ENCODE measurements at regions not wholly inside any gene's neighbourhood (a gene's known extent, or its start where the extent isn't known, plus 50 kb on each side); places are given as distances from the start of the nearest gene placed in this dataset.
A peak's percentile ranks its signal among the peaks of the same experiment; 100 is the strongest.

- H3K79me2 ChIP-seq (ENCODE audit: control insufficient read depth, insufficient read depth, low read length, unreplicated experiment) = no peaks in the 10 kb centered on the region
- peaks cover 36% of the 10 kb centered on the region for H3K4me1 ChIP-seq (ENCODE audit: control insufficient read depth, insufficient read depth, low read length, unreplicated experiment)
- no peak overlapping the region for H3K27ac ChIP-seq (ENCODE audit: low read depth, low read length)
- H3K36me3 ChIP-seq (ENCODE audit: insufficient read depth, low read length) = no peaks in the 10 kb centered on the region
- H3K27me3 ChIP-seq (ENCODE audit: insufficient read depth, low read length) = no peaks in the 10 kb centered on the region
- H2AFZ ChIP-seq (ENCODE audit: low read length, unreplicated experiment) = no peak overlapping the region
- H3K4me3 ChIP-seq (ENCODE audit: low read depth, low read length) = no peak overlapping the region
These were observed 145.8 kb upstream of the PAPPA start for GRCh38 chr9:116007824-116008223.

GRCh38 chr9:116008278-116008677 lies 145.3 kb upstream of the PAPPA start:
- no peak overlapping the region for H3K4me3 ChIP-seq (ENCODE audit: low read depth, low read length)
- H2AFZ ChIP-seq (ENCODE audit: low read length, unreplicated experiment) = no peak overlapping the region
- H3K79me2 ChIP-seq (ENCODE audit: control insufficient read depth, insufficient read depth, low read length, unreplicated experiment) = no peaks in the 10 kb centered on the region
- no peaks in the 10 kb centered on the region for H3K27me3 ChIP-seq (ENCODE audit: insufficient read depth, low read length)
- peaks cover 34% of the 10 kb centered on the region for H3K4me1 ChIP-seq (ENCODE audit: control insufficient read depth, insufficient read depth, low read length, unreplicated experiment)
- no peaks in the 10 kb centered on the region for H3K36me3 ChIP-seq (ENCODE audit: insufficient read depth, low read length)
- no peak overlapping the region for H3K27ac ChIP-seq (ENCODE audit: low read depth, low read length)

- Histone ChIP-seq H3K27me3 (ENCODE audit: insufficient read depth, low read length) (no peaks in the 10 kb centered on the region), H3K4me1 (ENCODE audit: control insufficient read depth, insufficient read depth, low read length, unreplicated experiment) (peaks cover 23% of the 10 kb centered on the region), H3K79me2 (ENCODE audit: control insufficient read depth, insufficient read depth, low read length, unreplicated experiment) (no peaks in the 10 kb centered on the region), H3K27ac (ENCODE audit: low read depth, low read length) (no peak overlapping the region), H3K36me3 (ENCODE audit: insufficient read depth, low read length) (no peaks in the 10 kb centered on the region), H3K4me3 (ENCODE audit: low read depth, low read length) (no peak overlapping the region), H2AFZ (ENCODE audit: low read length, unreplicated experiment) (no peak overlapping the region)
These were observed 144.2 kb upstream of the PAPPA start for GRCh38 chr9:116009420-116009819.

- H3K4me3 ChIP-seq (ENCODE audit: low read depth, low read length) = no peak overlapping the region
These were observed 137.7 kb upstream of the PAPPA start for GRCh38 chr9:116015855-116016254.

GRCh38 chr9:116020146-116020545 lies 133.4 kb upstream of the PAPPA start:
- H3K4me3 ChIP-seq (ENCODE audit: low read depth, low read length) = no peak overlapping the region
- H3K27ac ChIP-seq (ENCODE audit: low read depth, low read length) = no peak overlapping the region
- H3K27me3 ChIP-seq (ENCODE audit: insufficient read depth, low read length) = no peaks in the 10 kb centered on the region
- no peaks in the 10 kb centered on the region for H3K36me3 ChIP-seq (ENCODE audit: insufficient read depth, low read length)
- no peaks in the 10 kb centered on the region for H3K79me2 ChIP-seq (ENCODE audit: control insufficient read depth, insufficient read depth, low read length, unreplicated experiment)
- H2AFZ ChIP-seq (ENCODE audit: low read length, unreplicated experiment) = no peak overlapping the region
- H3K4me1 ChIP-seq (ENCODE audit: control insufficient read depth, insufficient read depth, low read length, unreplicated experiment) = no peaks in the 10 kb centered on the region

More at GRCh38 chr9:116015855-116016254, 137.7 kb upstream of the PAPPA start:
- Histone ChIP-seq H2AFZ (ENCODE audit: low read length, unreplicated experiment) (no peak overlapping the region), H3K27me3 (ENCODE audit: insufficient read depth, low read length) (no peaks in the 10 kb centered on the region), H3K4me1 (ENCODE audit: control insufficient read depth, insufficient read depth, low read length, unreplicated experiment) (no peaks in the 10 kb centered on the region), H3K79me2 (ENCODE audit: control insufficient read depth, insufficient read depth, low read length, unreplicated experiment) (no peaks in the 10 kb centered on the region), H3K27ac (ENCODE audit: low read depth, low read length) (no peak overlapping the region), H3K36me3 (ENCODE audit: insufficient read depth, low read length) (no peaks in the 10 kb centered on the region)

GRCh38 chr9:116020801-116021200 lies 132.8 kb upstream of the PAPPA start:
- Histone ChIP-seq H3K36me3 (ENCODE audit: insufficient read depth, low read length) (no peaks in the 10 kb centered on the region), H3K27ac (ENCODE audit: low read depth, low read length) (no peak overlapping the region)

GRCh38 chr9:116027096-116027495 lies 126.5 kb upstream of the PAPPA start:
- Histone ChIP-seq H3K27me3 (ENCODE audit: insufficient read depth, low read length) (no peaks in the 10 kb centered on the region), H3K36me3 (ENCODE audit: insufficient read depth, low read length) (peaks cover 13% of the 10 kb centered on the region), H2AFZ (ENCODE audit: low read length, unreplicated experiment) (peak overlapping the region; percentile 62), H3K27ac (ENCODE audit: low read depth, low read length) (peak overlapping the region; percentile 89), H3K4me1 (ENCODE audit: control insufficient read depth, insufficient read depth, low read length, unreplicated experiment) (peaks cover 12% of the 10 kb centered on the region), H3K4me3 (ENCODE audit: low read depth, low read length) (no peak overlapping the region), H3K79me2 (ENCODE audit: control insufficient read depth, insufficient read depth, low read length, unreplicated experiment) (no peaks in the 10 kb centered on the region)

More at GRCh38 chr9:116020801-116021200, 132.8 kb upstream of the PAPPA start:
- Histone ChIP-seq H2AFZ (ENCODE audit: low read length, unreplicated experiment) (no peak overlapping the region), H3K4me3 (ENCODE audit: low read depth, low read length) (no peak overlapping the region), H3K79me2 (ENCODE audit: control insufficient read depth, insufficient read depth, low read length, unreplicated experiment) (no peaks in the 10 kb centered on the region), H3K4me1 (ENCODE audit: control insufficient read depth, insufficient read depth, low read length, unreplicated experiment) (no peaks in the 10 kb centered on the region), H3K27me3 (ENCODE audit: insufficient read depth, low read length) (no peaks in the 10 kb centered on the region)

GRCh38 chr9:116027511-116027910 lies 126.1 kb upstream of the PAPPA start:
- H3K36me3 ChIP-seq (ENCODE audit: insufficient read depth, low read length) = peaks cover 13% of the 10 kb centered on the region
- H3K4me1 ChIP-seq (ENCODE audit: control insufficient read depth, insufficient read depth, low read length, unreplicated experiment) = peaks cover 12% of the 10 kb centered on the region
- H3K27ac ChIP-seq (ENCODE audit: low read depth, low read length) = peak overlapping the region; percentile 89
- H3K27me3 ChIP-seq (ENCODE audit: insufficient read depth, low read length) = no peaks in the 10 kb centered on the region
- no peak overlapping the region for H3K4me3 ChIP-seq (ENCODE audit: low read depth, low read length)
- no peaks in the 10 kb centered on the region for H3K79me2 ChIP-seq (ENCODE audit: control insufficient read depth, insufficient read depth, low read length, unreplicated experiment)
- peak overlapping the region; percentile 62 for H2AFZ ChIP-seq (ENCODE audit: low read length, unreplicated experiment)

- Histone ChIP-seq H2AFZ (ENCODE audit: low read length, unreplicated experiment) (peak overlapping the region; percentile 62), H3K36me3 (ENCODE audit: insufficient read depth, low read length) (peaks cover 13% of the 10 kb centered on the region), H3K79me2 (ENCODE audit: control insufficient read depth, insufficient read depth, low read length, unreplicated experiment) (no peaks in the 10 kb centered on the region), H3K27ac (ENCODE audit: low read depth, low read length) (peak overlapping the region; percentile 89), H3K27me3 (ENCODE audit: insufficient read depth, low read length) (no peaks in the 10 kb centered on the region), H3K4me1 (ENCODE audit: control insufficient read depth, insufficient read depth, low read length, unreplicated experiment) (peaks cover 12% of the 10 kb centered on the region), H3K4me3 (ENCODE audit: low read depth, low read length) (no peak overlapping the region)
These were observed 125.6 kb upstream of the PAPPA start for GRCh38 chr9:116027951-116028350.

- H2AFZ ChIP-seq (ENCODE audit: low read length, unreplicated experiment) = no peak overlapping the region
- no peak overlapping the region for H3K27ac ChIP-seq (ENCODE audit: low read depth, low read length)
- no peaks in the 10 kb centered on the region for H3K27me3 ChIP-seq (ENCODE audit: insufficient read depth, low read length)
These were observed 123.1 kb upstream of the PAPPA start for GRCh38 chr9:116030517-116030916.

GRCh38 chr9:116032683-116033440 lies 120.7 kb upstream of the PAPPA start:
- Histone ChIP-seq H3K36me3 (ENCODE audit: insufficient read depth, low read length) (peaks cover 13% of the 10 kb centered on the region), H3K4me1 (ENCODE audit: control insufficient read depth, insufficient read depth, low read length, unreplicated experiment) (peaks cover 3% of the 10 kb centered on the region), H3K27me3 (ENCODE audit: insufficient read depth, low read length) (no peaks in the 10 kb centered on the region), H3K4me3 (ENCODE audit: low read depth, low read length) (no peak overlapping the region), H3K27ac (ENCODE audit: low read depth, low read length) (no peak overlapping the region), H2AFZ (ENCODE audit: low read length, unreplicated experiment) (no peak overlapping the region), H3K79me2 (ENCODE audit: control insufficient read depth, insufficient read depth, low read length, unreplicated experiment) (no peaks in the 10 kb centered on the region)

More at GRCh38 chr9:116030517-116030916, 123.1 kb upstream of the PAPPA start:
- Histone ChIP-seq H3K79me2 (ENCODE audit: control insufficient read depth, insufficient read depth, low read length, unreplicated experiment) (no peaks in the 10 kb centered on the region), H3K4me3 (ENCODE audit: low read depth, low read length) (no peak overlapping the region), H3K4me1 (ENCODE audit: control insufficient read depth, insufficient read depth, low read length, unreplicated experiment) (peaks cover 12% of the 10 kb centered on the region), H3K36me3 (ENCODE audit: insufficient read depth, low read length) (peaks cover 13% of the 10 kb centered on the region)
